IMR-90 (cell line): ENCODE measurements at regions not wholly inside any gene's neighbourhood (a gene's known extent, or its start where the extent isn't known, plus 50 kb on each side); places are given as distances from the start of the nearest gene placed in this dataset.

Source experiments
- NFE2L2 ChIP-seq: fragments of 150-350 bp; IDR thresholded peaks from 2 replicates; pipeline ENCODE4 v1.6.1; 2016; ENCODE audit warnings: low read depth, mild to moderate bottlenecking, low read length
- POLR2A ChIP-seq: IDR thresholded peaks from 2 replicates; pipeline ENCODE4 v1.6.1; 2012; ENCODE audit warnings: mild to moderate bottlenecking, low read depth, low read length
- RCOR1 ChIP-seq: IDR thresholded peaks from 2 replicates; pipeline ENCODE4 v1.6.1; 2012; ENCODE audit warnings: mild to moderate bottlenecking, low read length, improper control_type of control experiment; ENCODE audit not compliant: insufficient replicate concordance
- RFX5 ChIP-seq: IDR thresholded peaks from 2 replicates; pipeline ENCODE4 v1.8.0; 2012; ENCODE audit warnings: low read depth, mild to moderate bottlenecking, low read length, moderate library complexity
- TF ChIP-seq, protein P1 (sequence below): conservative IDR thresholded peaks from 2 replicates; pipeline ENCODE4 v1.5.1; 2012; ENCODE audit warnings: mild to moderate bottlenecking, low read depth, low read length, improper control_type of control experiment

DNA sequence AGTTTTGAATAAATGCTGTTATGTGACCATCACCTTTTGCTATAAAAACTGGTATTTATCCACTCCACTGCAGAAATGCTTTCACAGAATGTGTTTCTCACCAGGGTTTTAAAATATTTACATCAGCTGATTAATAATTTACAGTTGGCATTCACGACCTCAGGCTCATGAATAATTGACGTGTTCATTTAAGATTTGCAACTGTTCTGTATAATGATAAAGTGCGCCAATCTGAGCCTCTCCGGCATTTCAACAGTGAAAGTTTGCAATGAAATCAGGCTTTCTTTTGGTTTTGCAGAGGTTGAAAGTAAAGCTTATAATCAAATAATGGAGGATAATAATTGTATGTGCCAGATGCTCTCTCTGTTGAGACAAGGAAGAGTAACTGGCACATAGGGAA is 434.9 kb downstream of the ICE1 start:
- TF ChIP-seq, protein P1, sequence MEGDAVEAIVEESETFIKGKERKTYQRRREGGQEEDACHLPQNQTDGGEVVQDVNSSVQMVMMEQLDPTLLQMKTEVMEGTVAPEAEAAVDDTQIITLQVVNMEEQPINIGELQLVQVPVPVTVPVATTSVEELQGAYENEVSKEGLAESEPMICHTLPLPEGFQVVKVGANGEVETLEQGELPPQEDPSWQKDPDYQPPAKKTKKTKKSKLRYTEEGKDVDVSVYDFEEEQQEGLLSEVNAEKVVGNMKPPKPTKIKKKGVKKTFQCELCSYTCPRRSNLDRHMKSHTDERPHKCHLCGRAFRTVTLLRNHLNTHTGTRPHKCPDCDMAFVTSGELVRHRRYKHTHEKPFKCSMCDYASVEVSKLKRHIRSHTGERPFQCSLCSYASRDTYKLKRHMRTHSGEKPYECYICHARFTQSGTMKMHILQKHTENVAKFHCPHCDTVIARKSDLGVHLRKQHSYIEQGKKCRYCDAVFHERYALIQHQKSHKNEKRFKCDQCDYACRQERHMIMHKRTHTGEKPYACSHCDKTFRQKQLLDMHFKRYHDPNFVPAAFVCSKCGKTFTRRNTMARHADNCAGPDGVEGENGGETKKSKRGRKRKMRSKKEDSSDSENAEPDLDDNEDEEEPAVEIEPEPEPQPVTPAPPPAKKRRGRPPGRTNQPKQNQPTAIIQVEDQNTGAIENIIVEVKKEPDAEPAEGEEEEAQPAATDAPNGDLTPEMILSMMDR: no peak
- TF ChIP-seq POLR2A (no peak), NFE2L2 (no peak), RCOR1 (no peak), RFX5 (no peak)
